PC-9 (cell line): ENCODE measurements at regions not wholly inside any gene's neighbourhood (a gene's known extent, or its start where the extent isn't known, plus 50 kb on each side); places are given as distances from the start of the nearest gene placed in this dataset.

Experiments
- BruUV-seq: library from RNA; stranded (reverse); fragments of 400-500 nt; replicated peaks from 2 replicates; lab custom pipeline; 2021; lab: Mats Ljungman, UMichigan
- CTCF ChIA-PET: fragments of 300-600 bp; sonication (Branson Sonifier 250); formaldehyde crosslinking; loops from one replicate; lab custom pipeline; 2022; ENCODE audit warnings: antibody characterized with exemption; lab: Charles Lee
- POLR2A ChIA-PET: fragments of 300-600 bp; sonication (Branson Sonifier 250); formaldehyde crosslinking; loops from one replicate; lab custom pipeline; 2022; ENCODE audit warnings: antibody characterized with exemption; ENCODE audit not compliant: unreplicated experiment; lab: Charles Lee
- DNase-seq, 2 experiments: peaks; one replicate each; pipeline versions ENCODE4 v3.0.0 to v3.0.0-alpha.2; 2015 to 2022; ENCODE audit warnings: mixed read lengths in 1 of 2
- H2AFZ ChIP-seq: fragments of 200-600 bp; sonication (generic); 2 replicates; pipeline ENCODE4 v1.8.1; 2017; ENCODE audit warnings: antibody characterized with exemption
- H3F3A ChIP-seq: fragments of 200-600 bp; sonication (generic); 2 replicates; pipeline ENCODE4 v1.8.1; 2017; ENCODE audit warnings: antibody characterized with exemption, mild to moderate bottlenecking, low read depth; ENCODE audit not compliant: insufficient read depth
- H3K27ac ChIP-seq: fragments of 200-600 bp; sonication (generic); 2 replicates; pipeline ENCODE4 v1.6.1; 2016; ENCODE audit warnings: mixed run types
- H3K27me3 ChIP-seq: fragments of 200-600 bp; sonication (generic); 2 replicates; pipeline ENCODE4 v1.6.1; 2016; ENCODE audit warnings: low read depth, mixed run types; ENCODE audit not compliant: insufficient read depth
- H3K36me3 ChIP-seq: fragments of 200-600 bp; sonication (generic); 2 replicates; pipeline ENCODE4 v1.6.1; 2016; ENCODE audit warnings: low read depth, mixed run types
- H3K4me1 ChIP-seq: fragments of 200-600 bp; sonication (generic); replicated peaks from 2 replicates; pipeline ENCODE4 v1.6.1; 2016; ENCODE audit warnings: mixed run types; ENCODE audit not compliant: insufficient read depth
- H3K4me2 ChIP-seq: fragments of 200-600 bp; sonication (generic); 2 replicates; pipeline ENCODE4 v1.6.1; 2017; ENCODE audit warnings: mixed run types
- H3K4me3 ChIP-seq: fragments of 200-600 bp; sonication (generic); 2 replicates; pipeline ENCODE4 v1.6.1; 2016; ENCODE audit warnings: mixed run types
- H3K79me2 ChIP-seq: fragments of 200-600 bp; sonication (generic); 2 replicates; pipeline ENCODE4 v1.6.1; 2017; ENCODE audit warnings: low read depth, mixed run types
- H3K9me2 ChIP-seq: fragments of 200-600 bp; sonication (generic); 2 replicates; pipeline ENCODE4 v1.8.1; 2017; ENCODE audit warnings: mild to moderate bottlenecking; ENCODE audit not compliant: insufficient read depth
- H3K9me3 ChIP-seq: fragments of 200-600 bp; sonication (generic); 2 replicates; pipeline ENCODE4 v1.8.1; 2016; ENCODE audit warnings: low read depth; ENCODE audit not compliant: insufficient read depth
- H4K20me1 ChIP-seq: fragments of 200-600 bp; sonication (generic); 2 replicates; pipeline ENCODE4 v1.8.1; 2017; ENCODE audit not compliant: insufficient read depth
- EZH2 ChIP-seq: fragments of 200-600 bp; sonication (generic); IDR thresholded peaks from 2 replicates; pipeline ENCODE4 v1.8.0; 2017; ENCODE audit warnings: antibody characterized with exemption, low read depth
- intact Hi-C: fragments of 100-400 bp; cut with micrococcal nuclease; formaldehyde crosslinking; loops from one replicate; pipeline ENCODE4 v1.10.0; 2022; ENCODE audit not compliant: unreplicated experiment
- TF ChIP-seq, protein P1 (sequence below): fragments of 200-600 bp; sonication (generic); conservative IDR thresholded peaks from 2 replicates; pipeline ENCODE4 v1.6.1; 2017; ENCODE audit warnings: mixed run types, antibody characterized with exemption, mild to moderate bottlenecking, moderate library complexity

DNA sequence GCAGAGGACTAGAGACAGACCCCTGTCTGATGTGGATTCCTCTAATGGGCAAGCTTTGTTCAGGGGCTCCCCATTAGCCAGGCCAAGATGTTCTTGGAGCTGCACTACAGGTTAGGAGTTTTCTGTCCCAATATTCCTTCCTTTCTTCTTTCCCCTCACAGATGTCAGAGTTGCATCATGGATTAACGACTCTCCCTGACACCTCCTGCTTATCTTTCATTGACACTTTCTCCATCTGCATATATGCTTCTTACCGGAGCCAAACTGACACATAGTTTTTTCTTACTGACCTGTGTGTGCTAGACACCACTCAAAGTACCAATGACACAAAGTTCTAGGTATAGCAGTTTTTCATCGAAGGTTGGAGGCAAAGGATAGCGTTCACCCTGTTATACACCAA, 228.6 kb upstream of the HCCS start:
- H3K27me3 ChIP-seq, result no peaks in the 10 kb centered on the region
- no peak for DNase-seq
- TF ChIP-seq, protein P1, sequence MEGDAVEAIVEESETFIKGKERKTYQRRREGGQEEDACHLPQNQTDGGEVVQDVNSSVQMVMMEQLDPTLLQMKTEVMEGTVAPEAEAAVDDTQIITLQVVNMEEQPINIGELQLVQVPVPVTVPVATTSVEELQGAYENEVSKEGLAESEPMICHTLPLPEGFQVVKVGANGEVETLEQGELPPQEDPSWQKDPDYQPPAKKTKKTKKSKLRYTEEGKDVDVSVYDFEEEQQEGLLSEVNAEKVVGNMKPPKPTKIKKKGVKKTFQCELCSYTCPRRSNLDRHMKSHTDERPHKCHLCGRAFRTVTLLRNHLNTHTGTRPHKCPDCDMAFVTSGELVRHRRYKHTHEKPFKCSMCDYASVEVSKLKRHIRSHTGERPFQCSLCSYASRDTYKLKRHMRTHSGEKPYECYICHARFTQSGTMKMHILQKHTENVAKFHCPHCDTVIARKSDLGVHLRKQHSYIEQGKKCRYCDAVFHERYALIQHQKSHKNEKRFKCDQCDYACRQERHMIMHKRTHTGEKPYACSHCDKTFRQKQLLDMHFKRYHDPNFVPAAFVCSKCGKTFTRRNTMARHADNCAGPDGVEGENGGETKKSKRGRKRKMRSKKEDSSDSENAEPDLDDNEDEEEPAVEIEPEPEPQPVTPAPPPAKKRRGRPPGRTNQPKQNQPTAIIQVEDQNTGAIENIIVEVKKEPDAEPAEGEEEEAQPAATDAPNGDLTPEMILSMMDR, result no peak
- TF ChIP-seq EZH2, result no peak
- no peak overlapping the region for H2AFZ ChIP-seq
- H3K9me3 ChIP-seq, result no peaks in the 10 kb centered on the region
- CTCF ChIA-PET, result no interaction called here
- H3K4me1 ChIP-seq, result no peaks in the 10 kb centered on the region
- no peak overlapping the region for H3K27ac ChIP-seq
- no peak overlapping the region for H3K4me2 ChIP-seq
- H3K9me2 ChIP-seq, result no peaks in the 10 kb centered on the region
- H4K20me1 ChIP-seq, result no peaks in the 10 kb centered on the region
- POLR2A ChIA-PET, result no interaction called here
- no peaks in the 10 kb centered on the region for H3K36me3 ChIP-seq
- BruUV-seq, result no TSS peak
- H3F3A ChIP-seq, result no peaks in the 10 kb centered on the region
- H3K79me2 ChIP-seq, result no peaks in the 10 kb centered on the region
- H3K4me3 ChIP-seq, result no peak overlapping the region
- intact Hi-C loops, result no loop called here

- intact Hi-C loops, result no loop called here
- no peaks in the 10 kb centered on the region for H3K79me2 ChIP-seq
- no TSS peak for BruUV-seq
- no peak for DNase-seq
- no peaks in the 10 kb centered on the region for H3K36me3 ChIP-seq
- CTCF ChIA-PET, result no interaction called here
- H3K9me2 ChIP-seq, result no peaks in the 10 kb centered on the region
- POLR2A ChIA-PET, result no interaction called here
- H3K27me3 ChIP-seq, result no peaks in the 10 kb centered on the region
- H3K4me3 ChIP-seq, result no peak overlapping the region
- no peaks in the 10 kb centered on the region for H4K20me1 ChIP-seq
- H2AFZ ChIP-seq, result no peak overlapping the region
- no peak overlapping the region for H3K27ac ChIP-seq
- H3K4me1 ChIP-seq, result no peaks in the 10 kb centered on the region
- H3F3A ChIP-seq, result no peaks in the 10 kb centered on the region
- no peaks in the 10 kb centered on the region for H3K9me3 ChIP-seq
- TF ChIP-seq, protein P1, result no peak
- no peak for TF ChIP-seq EZH2
- no peak overlapping the region for H3K4me2 ChIP-seq
Measured at GRCh38 chrX:10884246-10884645, 226.9 kb upstream of the HCCS start.

DNA sequence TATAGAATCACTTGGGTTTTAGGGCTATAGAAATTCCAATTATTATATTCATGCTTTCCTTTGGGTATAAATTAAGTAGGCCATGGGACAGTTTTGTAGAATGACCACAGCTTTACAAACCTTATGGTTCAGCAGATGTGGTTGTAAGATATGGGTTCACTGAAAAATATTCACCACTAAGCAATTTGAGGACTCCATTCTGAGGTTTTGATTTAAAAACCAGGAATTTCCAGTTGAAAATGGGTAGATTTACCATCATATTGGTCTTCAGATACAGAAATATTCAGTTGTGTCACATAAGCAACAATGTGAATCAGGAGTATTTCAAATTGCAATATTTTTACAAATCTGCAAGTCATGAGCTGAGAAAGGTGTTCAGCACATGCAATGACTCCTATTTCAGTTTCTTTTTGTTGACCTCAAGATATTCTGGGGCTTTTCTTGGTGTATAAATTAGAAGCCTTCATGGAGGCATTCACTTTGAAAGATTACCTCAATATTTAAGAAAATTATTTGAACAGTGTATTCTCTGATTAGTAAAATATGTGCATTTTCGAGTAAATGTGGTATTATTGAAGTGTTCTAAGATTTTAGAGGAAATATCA, 218.4 kb upstream of the HCCS start:
- CTCF ChIA-PET, result no interaction called here
- POLR2A ChIA-PET, result no interaction called here

More for the DNA sequence above, 218.4 kb upstream of the HCCS start:
- no peaks in the 10 kb centered on the region for H4K20me1 ChIP-seq
- no peaks in the 10 kb centered on the region for H3K36me3 ChIP-seq
- BruUV-seq, result no TSS peak
- H3K4me2 ChIP-seq, result no peak overlapping the region
- intact Hi-C loops, result no loop called here
- no peak for TF ChIP-seq EZH2
- TF ChIP-seq, protein P1, result no peak
- H3K79me2 ChIP-seq, result no peaks in the 10 kb centered on the region
- H2AFZ ChIP-seq, result no peak overlapping the region
- no peaks in the 10 kb centered on the region for H3K9me3 ChIP-seq
- no peaks in the 10 kb centered on the region for H3K27me3 ChIP-seq
- H3K9me2 ChIP-seq, result no peaks in the 10 kb centered on the region
- no peaks in the 10 kb centered on the region for H3K4me1 ChIP-seq
- no peak overlapping the region for H3K4me3 ChIP-seq
- no peaks in the 10 kb centered on the region for H3F3A ChIP-seq
- DNase-seq, result no peak
- no peak overlapping the region for H3K27ac ChIP-seq
